Liver (tissue), 8 donors: ENCODE measurements at regions not wholly inside any gene's neighbourhood (a gene's known extent, or its start where the extent isn't known, plus 50 kb on each side); places are given as distances from the start of the nearest gene placed in this dataset.

ENCODE experiments used
- DNase-seq: peaks from one replicate; pipeline ENCODE4 v3.0.0-alpha.2; 2017; ENCODE audit warnings: low spot score
- H3K27ac ChIP-seq, 2 donors: one replicate each; pipeline ENCODE4 v1.7.0; 2013; ENCODE audit warnings: inconsistent platforms in 2 of 2, low read length in 2 of 2, control low read depth in 1 of 2, low read depth in 1 of 2, mild to moderate bottlenecking in 1 of 2
- H3K27me3 ChIP-seq, 4 donors: one replicate each; pipeline versions ENCODE4 v1.6.1 to v1.7.0; 2013; ENCODE audit warnings: low read length in 3 of 4, inconsistent platforms in 1 of 4, mild to moderate bottlenecking in 1 of 4, moderate library complexity in 1 of 4; ENCODE audit not compliant: control insufficient read depth in 4 of 4, insufficient read depth in 4 of 4
- H3K36me3 ChIP-seq, 4 donors: one replicate each; pipeline versions ENCODE4 v1.6.1 to v1.7.0; 2013; ENCODE audit warnings: low read length in 3 of 4, mild to moderate bottlenecking in 3 of 4, low read depth in 1 of 4, moderate library complexity in 1 of 4; ENCODE audit not compliant: control insufficient read depth in 4 of 4, insufficient read depth in 3 of 4
- H3K4me1 ChIP-seq, 4 donors: one replicate each; pipeline versions ENCODE4 v1.6.1 to v1.7.0; 2013; ENCODE audit warnings: low read length in 3 of 4, mild to moderate bottlenecking in 3 of 4, moderate library complexity in 1 of 4; ENCODE audit not compliant: control insufficient read depth in 4 of 4, insufficient read depth in 4 of 4
- H3K4me3 ChIP-seq, 3 donors: one replicate each; pipeline versions ENCODE4 v1.6.1 to v1.7.0; 2013; ENCODE audit warnings: low read length in 3 of 3, control low read depth in 1 of 3, low read depth in 1 of 3, mild to moderate bottlenecking in 1 of 3
- H3K9ac ChIP-seq, 2 donors: one replicate each; pipeline ENCODE4 v1.7.0; 2013; ENCODE audit warnings: low read length in 2 of 2, mild to moderate bottlenecking in 2 of 2, moderate library complexity in 2 of 2, control low read depth in 1 of 2, low read depth in 1 of 2
- H3K9me3 ChIP-seq, 4 donors: one replicate each; pipeline versions ENCODE4 v1.6.1 to v1.7.0; 2013; ENCODE audit warnings: low read length in 3 of 4; ENCODE audit not compliant: control insufficient read depth in 4 of 4
- ATF3 ChIP-seq: IDR thresholded peaks from 2 replicates; pipeline ENCODE4 v1.6.1; 2016; ENCODE audit warnings: antibody characterized with exemption
- EGR1 ChIP-seq, 2 donors: IDR thresholded peaks; 2 replicates each; pipeline ENCODE4 v1.6.1; 2016 to 2018; ENCODE audit warnings: antibody characterized with exemption in 2 of 2, low read depth in 2 of 2
- FOXA1 ChIP-seq: IDR thresholded peaks from 2 replicates; pipeline ENCODE4 v1.6.1; 2016; ENCODE audit warnings: antibody characterized with exemption
- FOXA2 ChIP-seq: IDR thresholded peaks from 2 replicates; pipeline ENCODE4 v1.6.1; 2016; ENCODE audit warnings: antibody characterized with exemption
- GABPA ChIP-seq, 2 donors: IDR thresholded peaks in 1 of 2; conservative IDR thresholded peaks in 1 of 2; 2 replicates each; pipeline ENCODE4 v1.6.1; 2016; ENCODE audit warnings: antibody characterized with exemption in 2 of 2, mild to moderate bottlenecking in 1 of 2, moderate library complexity in 1 of 2
- HNF4A ChIP-seq, 2 donors: conservative IDR thresholded peaks; 2 replicates each; pipeline ENCODE4 v1.6.1; 2016; ENCODE audit warnings: antibody characterized with exemption in 2 of 2, mild to moderate bottlenecking in 2 of 2
- HNF4G ChIP-seq: IDR thresholded peaks from 2 replicates; pipeline ENCODE4 v1.6.1; 2016; ENCODE audit warnings: antibody characterized with exemption
- JUND ChIP-seq, 2 donors: IDR thresholded peaks; 2 replicates each; pipeline ENCODE4 v1.6.1; 2016; ENCODE audit warnings: antibody characterized with exemption in 2 of 2
- NR2F2 ChIP-seq: IDR thresholded peaks from 2 replicates; pipeline ENCODE4 v1.6.1; 2016; ENCODE audit warnings: antibody characterized with exemption
- RAD21 ChIP-seq, 2 donors: IDR thresholded peaks; 2 replicates each; pipeline ENCODE4 v1.6.1; 2016; ENCODE audit warnings: antibody characterized with exemption in 2 of 2, mild to moderate bottlenecking in 2 of 2
- REST ChIP-seq: IDR thresholded peaks from 2 replicates; pipeline ENCODE4 v1.6.1; 2016; ENCODE audit warnings: antibody characterized with exemption, mild to moderate bottlenecking
- RXRA ChIP-seq, 2 donors: IDR thresholded peaks; 2 replicates each; pipeline ENCODE4 v1.6.1; 2017 to 2018; ENCODE audit warnings: antibody characterized with exemption in 2 of 2, mild to moderate bottlenecking in 1 of 2
- SP1 ChIP-seq: IDR thresholded peaks from 2 replicates; pipeline ENCODE4 v1.6.1; 2018; ENCODE audit warnings: antibody characterized with exemption, mild to moderate bottlenecking
- TAF1 ChIP-seq: conservative IDR thresholded peaks from 2 replicates; pipeline ENCODE4 v1.6.1; 2016; ENCODE audit warnings: antibody characterized with exemption, mild to moderate bottlenecking
- YY1 ChIP-seq: IDR thresholded peaks from 2 replicates; pipeline ENCODE4 v1.6.1; 2016; ENCODE audit warnings: antibody characterized with exemption, mild to moderate bottlenecking
- ZBTB33 ChIP-seq: IDR thresholded peaks from 2 replicates; pipeline ENCODE4 v1.6.1; 2016; ENCODE audit warnings: antibody characterized with exemption
- WGBS: extraction: QIAGEN DNeasy Blood & Tissue Kit; methylation state at CpG from one replicate; pipeline ENCODE4 v1.1.7; 2013; 5-methylcytosine and 5-hydroxymethylcytosine counted together
- TF ChIP-seq, protein P1 (sequence below): fragments of 150-350 bp; IDR thresholded peaks from 2 replicates; pipeline ENCODE4 v1.5.1; 2017; ENCODE audit warnings: improper control_type of control experiment, low read depth, low read length; ENCODE audit not compliant: missing input control
- TF ChIP-seq, protein P2 (sequence below): IDR thresholded peaks from 2 replicates; pipeline ENCODE4 v1.6.1; 2016; ENCODE audit warnings: antibody characterized with exemption
- donor health status: healthy.
- donor health status: healthy.
- donor health status: healthy.
- donor health status: healthy.
- donor health status: healthy.

GRCh38 chr2:14188446-14188845 lies 444.1 kb upstream of the LRATD1 start:
- Histone ChIP-seq H3K9me3 (no peaks in the 10 kb centered on the region), H3K9ac (no peak overlapping the region), H3K36me3 (no peaks in the 10 kb centered on the region), H3K27ac (no peak overlapping the region), H3K4me1 (no peaks in the 10 kb centered on the region), H3K4me3 (no peak overlapping the region), H3K27me3 (no peaks in the 10 kb centered on the region)
- no peak for DNase-seq
- TF ChIP-seq FOXA1 (no peak), EGR1 (IDR thresholded peaks at IDR 0.05; ENCODE audit: low read depth in 2 of 2) (no peak), HNF4A (conservative IDR thresholded peaks at IDR 0.05) (no peak), RAD21 (IDR thresholded peaks at IDR 0.05) (no peak), GABPA (IDR thresholded peaks at IDR 0.05 in 1 of 2, conservative IDR thresholded peaks at IDR 0.05 in 1 of 2) (no peak), REST (no peak), NR2F2 (no peak), TAF1 (no peak), FOXA2 (no peak), YY1 (no peak), SP1 (no peak), ATF3 (no peak), HNF4G (no peak), ZBTB33 (no peak), RXRA (IDR thresholded peaks at IDR 0.05) (no peak)
- TF ChIP-seq, protein P1, sequence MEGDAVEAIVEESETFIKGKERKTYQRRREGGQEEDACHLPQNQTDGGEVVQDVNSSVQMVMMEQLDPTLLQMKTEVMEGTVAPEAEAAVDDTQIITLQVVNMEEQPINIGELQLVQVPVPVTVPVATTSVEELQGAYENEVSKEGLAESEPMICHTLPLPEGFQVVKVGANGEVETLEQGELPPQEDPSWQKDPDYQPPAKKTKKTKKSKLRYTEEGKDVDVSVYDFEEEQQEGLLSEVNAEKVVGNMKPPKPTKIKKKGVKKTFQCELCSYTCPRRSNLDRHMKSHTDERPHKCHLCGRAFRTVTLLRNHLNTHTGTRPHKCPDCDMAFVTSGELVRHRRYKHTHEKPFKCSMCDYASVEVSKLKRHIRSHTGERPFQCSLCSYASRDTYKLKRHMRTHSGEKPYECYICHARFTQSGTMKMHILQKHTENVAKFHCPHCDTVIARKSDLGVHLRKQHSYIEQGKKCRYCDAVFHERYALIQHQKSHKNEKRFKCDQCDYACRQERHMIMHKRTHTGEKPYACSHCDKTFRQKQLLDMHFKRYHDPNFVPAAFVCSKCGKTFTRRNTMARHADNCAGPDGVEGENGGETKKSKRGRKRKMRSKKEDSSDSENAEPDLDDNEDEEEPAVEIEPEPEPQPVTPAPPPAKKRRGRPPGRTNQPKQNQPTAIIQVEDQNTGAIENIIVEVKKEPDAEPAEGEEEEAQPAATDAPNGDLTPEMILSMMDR: no peak
- 74% methylated on average over 6 of the region's 6 CpGs for WGBS

DNA sequence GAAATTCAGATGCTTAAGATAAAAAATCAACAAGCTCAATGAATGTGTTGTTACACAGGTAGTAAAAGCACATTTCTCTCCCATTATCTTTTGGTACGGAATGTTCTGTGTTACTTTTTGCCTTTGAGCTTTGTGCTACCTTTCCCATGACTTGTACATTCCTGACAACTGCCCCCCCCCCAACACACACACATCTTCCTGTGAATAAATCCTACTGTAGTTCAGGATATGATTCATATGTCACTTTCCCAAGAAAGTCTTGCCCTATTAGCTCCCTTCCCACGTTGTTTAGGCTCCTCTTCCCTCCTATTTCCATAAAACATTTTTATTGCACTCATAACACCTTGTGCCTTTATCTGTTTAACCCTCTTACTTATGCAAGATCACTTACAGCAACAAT lies 442.6 kb upstream of the LRATD1 start:
- Histone ChIP-seq H3K4me3 (no peak overlapping the region), H3K27me3 (peaks cover 0 to 3% (median 0%) of the 10 kb centered on the region in 4 donors), H3K36me3 (no peaks in the 10 kb centered on the region), H3K4me1 (no peaks in the 10 kb centered on the region), H3K9me3 (no peaks in the 10 kb centered on the region), H3K27ac (no peak overlapping the region), H3K9ac (no peak overlapping the region)
- no peak for DNase-seq
- 62% methylated on average over 2 of the region's 2 CpGs for WGBS
- TF ChIP-seq TAF1: no peak
- no peak for TF ChIP-seq REST
- TF ChIP-seq YY1: no peak
- TF ChIP-seq FOXA1: no peak
- TF ChIP-seq EGR1 (IDR thresholded peaks at IDR 0.05; ENCODE audit: low read depth in 2 of 2): no peak
- TF ChIP-seq HNF4G: no peak
- no peak for TF ChIP-seq RAD21 (IDR thresholded peaks at IDR 0.05)
- TF ChIP-seq, protein P2, sequence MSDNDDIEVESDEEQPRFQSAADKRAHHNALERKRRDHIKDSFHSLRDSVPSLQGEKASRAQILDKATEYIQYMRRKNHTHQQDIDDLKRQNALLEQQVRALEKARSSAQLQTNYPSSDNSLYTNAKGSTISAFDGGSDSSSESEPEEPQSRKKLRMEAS: no peak
- no peak for TF ChIP-seq NR2F2
- TF ChIP-seq RXRA (IDR thresholded peaks at IDR 0.05): no peak
- TF ChIP-seq GABPA (IDR thresholded peaks at IDR 0.05 in 1 of 2, conservative IDR thresholded peaks at IDR 0.05 in 1 of 2): no peak
- TF ChIP-seq HNF4A (conservative IDR thresholded peaks at IDR 0.05): no peak
- no peak for TF ChIP-seq SP1
- no peak for TF ChIP-seq JUND (IDR thresholded peaks at IDR 0.05)
- TF ChIP-seq, protein P1: no peak
